Small intestine (tissue), 7 donors: ENCODE measurements at regions not wholly inside any gene's neighbourhood (a gene's known extent, or its start where the extent isn't known, plus 50 kb on each side); places are given as distances from the start of the nearest gene placed in this dataset.

Experiments
- DNase-seq, 2 donors: peaks; one replicate each; pipeline versions ENCODE4 v3.0.0 to v3.0.0-alpha.2; 2013
- FAIRE-seq: peaks from 2 replicates; lab custom pipeline; 2012; peaks lifted over from hg19 to GRCh38; lab: Jason Lieb, UNC
- H3K27ac ChIP-seq, 3 donors: one replicate each; pipeline ENCODE4 v1.5.1; 2013; ENCODE audit warnings: low read length in 2 of 3, mild to moderate bottlenecking in 2 of 3, control low read depth in 1 of 3, inconsistent platforms in 1 of 3, low read depth in 1 of 3, moderate library complexity in 1 of 3
- H3K27me3 ChIP-seq, 3 donors: one replicate each; pipeline ENCODE4 v1.6.1; 2013; ENCODE audit warnings: low read length in 3 of 3, inconsistent platforms in 1 of 3; ENCODE audit not compliant: control insufficient read depth in 3 of 3, insufficient read depth in 3 of 3
- H3K36me3 ChIP-seq, 3 donors: one replicate each; pipeline ENCODE4 v1.6.1; 2013; ENCODE audit warnings: low read length in 3 of 3, inconsistent platforms in 1 of 3, low read depth in 1 of 3, mild to moderate bottlenecking in 1 of 3, moderate library complexity in 1 of 3; ENCODE audit not compliant: control insufficient read depth in 3 of 3, insufficient read depth in 2 of 3
- H3K4me1 ChIP-seq, 3 donors: one replicate each; pipeline ENCODE4 v1.6.1; 2013; ENCODE audit warnings: low read length in 2 of 3, inconsistent platforms in 1 of 3, low read depth in 1 of 3, mild to moderate bottlenecking in 1 of 3, moderate library complexity in 1 of 3; ENCODE audit not compliant: control insufficient read depth in 3 of 3, insufficient read depth in 2 of 3
- H3K4me3 ChIP-seq, 3 donors: one replicate each; pipeline ENCODE4 v1.5.1; 2013; ENCODE audit warnings: low read length in 3 of 3, control low read depth in 1 of 3, inconsistent platforms in 1 of 3, low read depth in 1 of 3, mild to moderate bottlenecking in 1 of 3, moderate library complexity in 1 of 3
- H3K9me3 ChIP-seq, 2 donors: one replicate each; pipeline ENCODE4 v1.6.1; 2013; ENCODE audit warnings: low read depth in 1 of 2, low read length in 1 of 2; ENCODE audit not compliant: control insufficient read depth in 2 of 2, insufficient read depth in 1 of 2
- WGBS, 3 donors: extraction: QIAGEN DNeasy Blood & Tissue Kit; methylation state at CpG; one replicate each; pipeline ENCODE4 v1.1.7; 2013; 5-methylcytosine and 5-hydroxymethylcytosine counted together
- donor health status: healthy with polysubstance abuse.
- donor health status: control.
- donor health status: control.
- donor health status: Bipolar disorder and iron deficiency.
- donor health status: healthy.

- Histone ChIP-seq H3K4me3 (no peak overlapping the region), H3K9me3 (no peaks in the 10 kb centered on the region), H3K36me3 (no peaks in the 10 kb centered on the region), H3K4me1 (peaks cover 0 to 6% (median 2%) of the 10 kb centered on the region in 3 donors), H3K27ac (peak overlapping the region in 1 of 3 donors; percentile 41), H3K27me3 (no peaks in the 10 kb centered on the region)
- FAIRE-seq (no peak), DNase-seq (no peak)
- WGBS, 3 donors, result 69 to 70% (median 69%) methylated on average over 6 of the region's 6 CpGs
These were observed 128.1 kb downstream of the DACT1 start for GRCh38 chr14:58765843-58766242.

DNA sequence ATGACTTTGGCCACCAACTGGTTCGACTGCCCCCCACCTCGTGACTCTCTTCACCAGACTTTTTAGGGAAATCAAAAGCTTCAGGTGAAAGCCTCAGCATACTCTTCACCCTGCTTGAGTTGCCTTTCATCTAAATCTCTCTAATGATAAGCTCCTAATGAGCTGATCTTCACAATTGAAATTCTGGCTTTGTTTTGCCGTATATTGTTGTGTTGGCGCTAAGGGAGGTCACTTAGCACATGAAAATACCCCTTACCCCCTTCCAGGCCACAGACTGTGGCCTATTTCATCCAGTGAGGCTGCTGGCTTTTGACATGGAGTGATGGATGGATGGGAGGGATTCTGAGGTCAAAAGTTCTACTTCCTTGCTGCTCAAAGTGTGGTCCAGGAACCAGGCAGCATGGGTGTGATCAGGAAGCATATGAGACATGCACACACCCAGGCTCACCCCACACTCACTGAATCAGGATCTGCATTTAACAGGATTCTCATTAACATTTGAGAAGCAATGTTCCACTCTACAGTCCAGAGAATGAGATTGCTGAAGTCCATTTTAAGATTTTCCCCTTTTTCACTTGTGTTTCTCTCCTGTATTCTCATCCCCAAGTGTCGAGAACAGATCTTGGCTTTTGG, 131.4 kb downstream of the DACT1 start:
- WGBS, 3 donors, result 85 to 89% (median 88%) methylated on average over 5 of the region's 5 CpGs
- Histone ChIP-seq H3K27me3 (no peaks in the 10 kb centered on the region), H3K4me1 (peaks cover 0 to 32% (median 5%) of the 10 kb centered on the region in 3 donors), H3K4me3 (no peak overlapping the region), H3K27ac (no peak overlapping the region), H3K9me3 (no peaks in the 10 kb centered on the region), H3K36me3 (no peaks in the 10 kb centered on the region)
- no peak for DNase-seq
- FAIRE-seq, result no peak

- Histone ChIP-seq H3K9me3 (no peaks in the 10 kb centered on the region), H3K36me3 (no peaks in the 10 kb centered on the region), H3K4me1 (peaks cover 0 to 32% (median 5%) of the 10 kb centered on the region in 3 donors), H3K4me3 (no peak overlapping the region), H3K27ac (no peak overlapping the region), H3K27me3 (no peaks in the 10 kb centered on the region)
- DNase-seq (no peak), FAIRE-seq (no peak)
- 6 to 51% (median 12%) methylated on average over 2 of the region's 2 CpGs for WGBS, 3 donors
These were observed 132.0 kb downstream of the DACT1 start for GRCh38 chr14:58769771-58770170.

DNA sequence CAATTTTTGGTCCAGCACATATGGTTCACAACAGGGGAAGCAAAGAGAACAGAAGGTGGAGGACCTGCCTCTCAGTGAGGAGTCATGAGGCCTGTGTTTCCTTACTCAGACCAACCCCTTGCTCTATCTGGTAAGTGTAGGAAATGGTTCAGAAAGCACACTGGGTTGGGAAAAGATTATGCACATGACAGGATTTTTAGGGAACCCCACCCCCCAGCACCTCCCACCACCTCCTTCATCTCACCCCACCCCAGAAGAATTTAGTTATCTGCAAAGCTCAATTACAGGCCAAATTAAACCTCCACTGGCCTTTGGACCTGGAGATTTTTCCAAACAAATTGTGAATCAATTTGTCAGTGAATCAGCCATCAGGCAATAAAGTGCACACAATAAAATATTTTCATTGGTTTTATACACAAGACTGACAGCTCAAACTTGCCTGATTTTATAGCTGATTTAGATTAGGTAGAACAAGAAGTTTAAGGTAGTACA, 132.8 kb downstream of the DACT1 start:
- H3K4me3 ChIP-seq, result no peak overlapping the region
- peak in 1 of 2 donors; percentile 74 for DNase-seq
- no peak overlapping the region for H3K27ac ChIP-seq
- H3K9me3 ChIP-seq, result peaks cover 0 to 5% of the 10 kb centered on the region in 2 donors
- H3K4me1 ChIP-seq, result peaks cover 0 to 30% (median 5%) of the 10 kb centered on the region in 3 donors
- no peaks in the 10 kb centered on the region for H3K36me3 ChIP-seq
- no peaks in the 10 kb centered on the region for H3K27me3 ChIP-seq
- no peak for FAIRE-seq

DNA sequence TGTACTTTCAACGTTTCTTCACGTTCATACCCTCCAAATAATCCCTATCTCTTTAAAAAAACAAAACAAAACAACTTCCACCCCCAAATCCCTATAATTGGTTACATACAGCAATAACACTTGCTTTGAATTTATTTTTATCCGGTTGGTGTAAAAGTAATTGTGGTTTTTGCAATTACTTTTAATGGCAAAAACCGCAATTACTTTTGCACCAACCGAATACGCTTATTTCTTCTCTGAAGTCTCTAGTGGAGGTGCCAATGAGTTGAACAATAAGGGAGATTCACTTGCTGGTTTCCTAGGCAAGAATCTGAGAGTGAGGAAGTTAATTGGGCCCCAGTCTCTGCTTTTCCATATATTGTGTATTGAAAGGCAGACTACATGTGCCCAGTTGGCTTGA, 133.3 kb downstream of the DACT1 start:
- no peak overlapping the region for H3K27ac ChIP-seq
- peaks cover 0 to 5% of the 10 kb centered on the region in 2 donors for H3K9me3 ChIP-seq
- no peaks in the 10 kb centered on the region for H3K36me3 ChIP-seq
- H3K27me3 ChIP-seq, result no peaks in the 10 kb centered on the region
- H3K4me3 ChIP-seq, result no peak overlapping the region
- DNase-seq, result no peak
- H3K4me1 ChIP-seq, result peaks cover 0 to 26% (median 5%) of the 10 kb centered on the region in 3 donors
- no peak for FAIRE-seq
- WGBS, 3 donors, result 42 to 77% (median 58%) methylated on average over 6 of the region's 6 CpGs

- no peak for FAIRE-seq
- no peaks in the 10 kb centered on the region for H3K27me3 ChIP-seq
- H3K4me3 ChIP-seq, result no peak overlapping the region
- no peak overlapping the region for H3K27ac ChIP-seq
- H3K9me3 ChIP-seq, result peaks cover 0 to 5% of the 10 kb centered on the region in 2 donors
- WGBS, 3 donors, result 38 to 72% (median 50%) methylated on average over 3 of the region's 3 CpGs
- H3K4me1 ChIP-seq, result peaks cover 0 to 26% (median 5%) of the 10 kb centered on the region in 3 donors
- H3K36me3 ChIP-seq, result no peaks in the 10 kb centered on the region
- no peak for DNase-seq
These were observed 134.4 kb downstream of the DACT1 start for GRCh38 chr14:58772116-58772515.

DNA sequence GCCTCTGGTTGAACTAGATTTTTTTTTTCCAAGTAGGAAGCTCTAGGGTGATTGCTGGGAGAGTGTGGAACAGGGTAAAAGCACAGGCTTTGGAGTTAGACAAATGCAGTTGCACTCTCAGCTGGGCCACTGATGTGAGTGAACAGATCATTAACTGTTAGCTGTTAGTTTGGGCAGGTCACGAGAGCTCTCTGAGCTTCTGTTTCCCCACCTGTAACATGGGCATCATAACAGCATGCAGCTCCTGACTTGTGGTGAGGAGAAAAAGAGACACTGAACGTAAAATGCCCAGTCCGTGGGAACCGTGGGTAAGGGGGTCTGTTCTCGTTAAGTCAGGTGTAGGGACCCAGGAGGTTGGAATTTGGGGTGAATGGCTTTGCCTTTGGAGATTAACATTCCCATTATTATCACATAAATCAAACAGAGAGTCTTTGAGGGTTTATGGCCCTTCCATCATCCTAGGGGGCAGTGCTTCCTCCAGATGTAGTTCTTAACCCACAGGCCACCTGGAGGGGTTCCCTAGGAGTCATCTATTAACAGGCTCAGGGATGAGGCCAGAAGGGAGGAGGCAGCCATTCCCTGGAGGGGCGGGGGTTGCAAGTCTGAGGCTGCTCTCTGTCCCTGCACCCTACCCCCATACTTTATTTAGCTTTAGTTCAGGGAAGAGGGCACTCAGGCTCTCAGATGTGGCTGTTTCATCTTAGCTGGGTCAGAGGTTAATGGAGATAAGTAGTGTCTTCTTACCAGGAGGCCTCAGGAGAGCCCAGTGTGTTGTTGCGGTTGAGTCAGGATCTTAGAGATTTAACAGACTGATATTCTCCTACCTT, 135.2 kb downstream of the DACT1 start:
- Histone ChIP-seq H3K9me3 (peaks cover 0 to 5% of the 10 kb centered on the region in 2 donors), H3K27ac (no peak overlapping the region), H3K4me1 (peaks cover 0 to 33% (median 5%) of the 10 kb centered on the region in 3 donors), H3K27me3 (no peaks in the 10 kb centered on the region), H3K36me3 (no peaks in the 10 kb centered on the region), H3K4me3 (no peak overlapping the region)
- no peak for DNase-seq
- WGBS, 3 donors, result 57 to 70% (median 63%) methylated on average over 7 of the region's 7 CpGs
- FAIRE-seq, result no peak

DNA sequence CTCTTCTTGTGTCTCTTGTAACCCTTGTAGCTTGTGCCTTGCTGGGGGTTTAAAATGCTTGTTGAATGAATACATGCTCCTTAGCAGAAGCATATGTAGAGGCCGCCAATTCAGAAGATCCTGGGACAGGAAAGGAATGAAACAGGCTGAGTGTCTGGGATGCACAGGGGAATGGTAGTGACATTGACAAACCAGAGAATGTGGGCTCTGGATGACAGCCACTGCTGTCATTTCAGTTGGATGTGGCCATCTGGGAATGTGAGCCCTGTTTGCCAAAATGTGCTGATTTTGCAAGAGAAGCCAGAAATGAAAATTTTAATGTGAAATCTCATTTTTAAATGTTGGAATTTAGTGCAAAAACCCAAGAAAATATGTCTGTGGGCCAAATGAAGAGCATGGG, 136.8 kb downstream of the DACT1 start:
- DNase-seq (no peak), FAIRE-seq (no peak)
- Histone ChIP-seq H3K27me3 (no peaks in the 10 kb centered on the region), H3K4me3 (no peak overlapping the region), H3K4me1 (peaks cover 0 to 33% (median 5%) of the 10 kb centered on the region in 3 donors), H3K9me3 (peaks cover 0 to 5% of the 10 kb centered on the region in 2 donors), H3K36me3 (no peaks in the 10 kb centered on the region), H3K27ac (no peak overlapping the region)
- WGBS, 3 donors, result 94 to 95% (median 94%) methylated on average over 1 of the region's 1 CpG
